Mammary epithelial cell (primary cell): ENCODE measurements at regions not wholly inside any gene's neighbourhood (a gene's known extent, or its start where the extent isn't known, plus 50 kb on each side); places are given as distances from the start of the nearest gene placed in this dataset.

Source experiments
- EZH2 ChIP-seq: IDR thresholded peaks from 2 replicates; pipeline ENCODE4 v1.6.1; 2012; ENCODE audit warnings: low read length, inconsistent platforms, borderline replicate concordance
- TF ChIP-seq, protein P1 (sequence below), 2 donors: IDR thresholded peaks in 1 of 2; conservative IDR thresholded peaks in 1 of 2; 2 replicates each; pipeline ENCODE4 v1.5.1; 2011 to 2012; ENCODE audit warnings: inconsistent platforms in 2 of 2, low read length in 2 of 2, mild to moderate bottlenecking in 2 of 2, control low read depth in 1 of 2, low read depth in 1 of 2; ENCODE audit not compliant: insufficient read depth in 1 of 2; ENCODE audit errors: extremely low read depth in 1 of 2

- TF ChIP-seq EZH2: no peak
- TF ChIP-seq, protein P1, sequence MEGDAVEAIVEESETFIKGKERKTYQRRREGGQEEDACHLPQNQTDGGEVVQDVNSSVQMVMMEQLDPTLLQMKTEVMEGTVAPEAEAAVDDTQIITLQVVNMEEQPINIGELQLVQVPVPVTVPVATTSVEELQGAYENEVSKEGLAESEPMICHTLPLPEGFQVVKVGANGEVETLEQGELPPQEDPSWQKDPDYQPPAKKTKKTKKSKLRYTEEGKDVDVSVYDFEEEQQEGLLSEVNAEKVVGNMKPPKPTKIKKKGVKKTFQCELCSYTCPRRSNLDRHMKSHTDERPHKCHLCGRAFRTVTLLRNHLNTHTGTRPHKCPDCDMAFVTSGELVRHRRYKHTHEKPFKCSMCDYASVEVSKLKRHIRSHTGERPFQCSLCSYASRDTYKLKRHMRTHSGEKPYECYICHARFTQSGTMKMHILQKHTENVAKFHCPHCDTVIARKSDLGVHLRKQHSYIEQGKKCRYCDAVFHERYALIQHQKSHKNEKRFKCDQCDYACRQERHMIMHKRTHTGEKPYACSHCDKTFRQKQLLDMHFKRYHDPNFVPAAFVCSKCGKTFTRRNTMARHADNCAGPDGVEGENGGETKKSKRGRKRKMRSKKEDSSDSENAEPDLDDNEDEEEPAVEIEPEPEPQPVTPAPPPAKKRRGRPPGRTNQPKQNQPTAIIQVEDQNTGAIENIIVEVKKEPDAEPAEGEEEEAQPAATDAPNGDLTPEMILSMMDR (conservative IDR thresholded peaks at IDR 0.05 in 1 of 2, IDR thresholded peaks at IDR 0.05 in 1 of 2; ENCODE audit: extremely low read depth in 1 of 2, insufficient read depth in 1 of 2, low read depth in 1 of 2, low read length in 2 of 2): no peak
Measured at GRCh38 chr15:29636140-29636539, 186.1 kb downstream of the TJP1 start.
